Activated T-helper 2 cell treated with anti-CD3 and anti-CD28 coated beads, Interferon-gamma antibody, Interleukin-2, Interleukin-4, amounts not matched to agents 10 μg/mL and 5 μg/mL and 100 μg/mL, durations not matched to agents 14 hours and 24 hours and 36 hours (primary cell): ENCODE measurements at regions not wholly inside any gene's neighbourhood (a gene's known extent, or its start where the extent isn't known, plus 50 kb on each side); places are given as distances from the start of the nearest gene placed in this dataset.

Experiments used
- DNase-seq: peaks from one replicate; pipeline ENCODE4 v3.0.0; 2021; ENCODE audit warnings: low spot score
- H3K27ac Mint-ChIP-seq: one replicate; pipeline ENCODE4 v1.8.0; 2021; ENCODE audit warnings: mixed read lengths
- H3K27me3 Mint-ChIP-seq: one replicate; pipeline ENCODE4 v1.8.0; 2021; ENCODE audit warnings: low read depth, mixed read lengths
- H3K36me3 Mint-ChIP-seq: one replicate; pipeline ENCODE4 v1.8.0; 2021; ENCODE audit warnings: low read depth, mixed read lengths
- H3K4me1 Mint-ChIP-seq: one replicate; pipeline ENCODE4 v1.8.0; 2021; ENCODE audit warnings: low read depth, mixed read lengths
- H3K4me3 Mint-ChIP-seq: one replicate; pipeline ENCODE4 v1.8.0; 2021; ENCODE audit warnings: low read depth, mild to moderate bottlenecking, moderate library complexity, mixed read lengths
- H3K9me3 Mint-ChIP-seq: one replicate; pipeline ENCODE4 v1.8.0; 2021; ENCODE audit warnings: mixed read lengths
- intact Hi-C: fragments of 100-400 bp; cut with micrococcal nuclease; formaldehyde crosslinking; loops from one replicate; pipeline ENCODE4 v1.15.1; 2023

DNA sequence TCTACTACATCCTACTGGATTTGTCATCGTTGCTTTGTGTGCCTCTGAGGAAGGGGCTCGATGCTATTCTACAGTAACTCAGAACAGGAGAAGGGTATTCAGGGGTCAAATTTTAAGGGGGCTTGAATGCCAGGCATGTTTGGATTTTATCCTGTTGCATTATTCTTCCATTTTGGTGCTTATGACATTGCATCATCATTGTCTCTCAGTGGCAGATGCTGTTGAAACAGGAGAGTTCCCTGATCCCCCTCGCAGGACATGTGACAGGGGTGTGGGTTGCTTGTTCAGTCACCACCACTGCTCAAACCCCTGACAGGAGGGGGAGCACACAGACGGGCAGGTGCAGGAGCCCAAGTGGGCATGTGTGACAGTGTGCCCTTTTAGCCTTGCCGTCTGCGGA lies 156.7 kb downstream of the SLC4A3 start:
- H3K27ac Mint-ChIP-seq: no peak overlapping the region
- intact Hi-C loops: no loop called here
- no peak overlapping the region for H3K4me3 Mint-ChIP-seq
- no peaks in the 10 kb centered on the region for H3K36me3 Mint-ChIP-seq
- H3K4me1 Mint-ChIP-seq: no peaks in the 10 kb centered on the region
- H3K27me3 Mint-ChIP-seq: peaks cover 3% of the 10 kb centered on the region
- DNase-seq: no peak
- H3K9me3 Mint-ChIP-seq: no peaks in the 10 kb centered on the region

DNA sequence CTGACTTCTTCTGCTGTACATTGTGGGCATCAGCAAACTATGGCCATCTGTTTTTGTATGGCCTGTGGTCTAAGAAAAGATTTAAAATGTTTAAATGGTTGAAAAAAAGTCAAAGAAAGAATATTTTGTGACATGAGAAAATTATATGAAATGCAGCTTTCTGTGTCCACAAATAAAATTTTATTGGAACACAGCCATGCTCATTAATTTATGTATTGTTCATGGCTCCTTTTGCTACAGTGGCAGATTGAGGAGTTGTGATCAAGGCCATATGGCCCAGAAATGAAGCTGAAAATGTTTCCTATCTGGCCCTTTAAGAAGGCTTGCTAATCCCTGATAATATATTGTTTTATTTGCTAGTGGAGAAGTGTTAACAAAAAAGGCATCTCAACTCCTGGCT lies 162.0 kb downstream of the SLC4A3 start:
- intact Hi-C loops: no loop called here
- no peak overlapping the region for H3K27ac Mint-ChIP-seq
- no peak for DNase-seq
- no peaks in the 10 kb centered on the region for H3K27me3 Mint-ChIP-seq
- no peaks in the 10 kb centered on the region for H3K4me1 Mint-ChIP-seq
- H3K36me3 Mint-ChIP-seq: no peaks in the 10 kb centered on the region
- no peak overlapping the region for H3K4me3 Mint-ChIP-seq
- H3K9me3 Mint-ChIP-seq: no peaks in the 10 kb centered on the region

DNA sequence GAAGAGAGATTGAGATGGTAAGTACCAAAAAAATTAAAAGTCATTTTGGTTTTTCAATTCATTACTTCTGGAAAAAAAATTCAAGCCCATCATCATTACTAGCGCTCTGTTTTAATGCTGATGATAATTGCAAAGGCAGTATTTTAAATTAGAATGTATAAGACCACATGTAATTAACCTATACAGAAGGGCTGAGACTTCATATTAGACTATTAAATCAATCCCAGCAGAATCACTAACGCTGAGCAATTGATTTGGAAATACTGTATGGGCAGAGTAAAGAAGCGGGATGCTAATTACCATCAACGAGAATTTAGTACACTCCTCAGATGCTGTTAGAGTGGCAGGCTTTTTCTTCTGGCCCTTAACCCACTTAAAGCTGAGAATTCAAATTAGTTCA lies 165.0 kb downstream of the SLC4A3 start:
- Mint-ChIP-seq H3K27ac (no peak overlapping the region), H3K4me3 (no peak overlapping the region), H3K4me1 (no peaks in the 10 kb centered on the region), H3K36me3 (no peaks in the 10 kb centered on the region), H3K9me3 (no peaks in the 10 kb centered on the region), H3K27me3 (no peaks in the 10 kb centered on the region)
- intact Hi-C loops: no loop called here
- DNase-seq: no peak

DNA sequence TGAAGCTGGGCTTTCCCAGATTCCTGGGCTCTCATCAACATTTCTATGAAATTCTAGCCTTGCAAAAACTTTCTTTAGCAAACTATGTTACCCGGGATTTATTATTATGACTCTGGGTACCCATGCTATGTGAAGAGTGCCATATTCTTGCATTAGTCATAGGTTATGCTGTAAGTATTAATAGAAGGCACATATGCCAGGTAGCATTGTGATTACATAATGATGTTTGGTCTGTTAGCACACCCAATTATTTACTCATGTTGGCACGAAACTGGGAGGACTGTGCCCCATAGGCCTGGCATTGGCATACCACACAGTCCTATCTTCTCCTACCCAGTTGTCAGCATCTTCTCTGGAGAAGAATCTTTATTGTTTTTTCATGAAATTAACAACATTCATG lies 171.0 kb downstream of the SLC4A3 start:
- no peak overlapping the region for H3K27ac Mint-ChIP-seq
- H3K4me3 Mint-ChIP-seq: no peak overlapping the region
- H3K4me1 Mint-ChIP-seq: no peaks in the 10 kb centered on the region
- H3K9me3 Mint-ChIP-seq: no peaks in the 10 kb centered on the region
- intact Hi-C loops: no loop called here
- no peak for DNase-seq
- H3K27me3 Mint-ChIP-seq: no peaks in the 10 kb centered on the region
- H3K36me3 Mint-ChIP-seq: no peaks in the 10 kb centered on the region

- DNase-seq: no peak
- intact Hi-C loops: no loop called here
- Mint-ChIP-seq H3K27ac (no peak overlapping the region), H3K4me1 (no peaks in the 10 kb centered on the region), H3K36me3 (no peaks in the 10 kb centered on the region), H3K4me3 (no peak overlapping the region), H3K27me3 (no peaks in the 10 kb centered on the region), H3K9me3 (no peaks in the 10 kb centered on the region)
Measured at GRCh38 chr2:219803294-219803693, 175.9 kb downstream of the SLC4A3 start.

GRCh38 chr2:219810895-219811294 lies 183.5 kb downstream of the SLC4A3 start:
- no peaks in the 10 kb centered on the region for H3K4me1 Mint-ChIP-seq
- H3K27ac Mint-ChIP-seq: no peak overlapping the region
- H3K9me3 Mint-ChIP-seq: peaks cover 9% of the 10 kb centered on the region
- no peak for DNase-seq
- H3K36me3 Mint-ChIP-seq: no peaks in the 10 kb centered on the region
- no peaks in the 10 kb centered on the region for H3K27me3 Mint-ChIP-seq
- intact Hi-C loops: no loop called here
- no peak overlapping the region for H3K4me3 Mint-ChIP-seq

GRCh38 chr2:219812672-219813071 lies 185.2 kb downstream of the SLC4A3 start:
- Mint-ChIP-seq H3K4me3 (no peak overlapping the region), H3K36me3 (no peaks in the 10 kb centered on the region), H3K9me3 (peaks cover 9% of the 10 kb centered on the region), H3K27ac (no peak overlapping the region), H3K4me1 (no peaks in the 10 kb centered on the region), H3K27me3 (no peaks in the 10 kb centered on the region)
- intact Hi-C loops: no loop called here
- DNase-seq: no peak

DNA sequence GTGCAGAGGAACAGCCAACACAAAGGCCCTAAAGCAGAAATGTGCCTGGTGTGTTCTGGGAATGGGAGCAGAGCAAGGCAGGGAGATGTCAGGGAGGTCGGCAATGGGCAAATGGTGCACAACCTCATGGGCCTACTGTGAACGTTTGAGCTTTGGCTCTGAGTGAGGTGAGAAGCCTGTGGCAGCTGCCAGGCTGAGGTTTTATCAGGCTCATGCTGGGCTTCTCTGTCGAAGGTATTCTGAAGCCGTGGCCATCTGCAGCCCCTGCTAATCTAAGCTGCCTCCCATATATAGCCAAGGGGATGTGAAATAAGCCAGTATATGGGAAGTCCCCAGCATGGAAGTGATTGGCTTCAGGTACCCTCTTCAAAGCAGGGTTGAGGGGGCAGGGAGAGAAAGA lies 193.3 kb downstream of the SLC4A3 start:
- no peaks in the 10 kb centered on the region for H3K36me3 Mint-ChIP-seq
- H3K9me3 Mint-ChIP-seq: peaks cover 4% of the 10 kb centered on the region
- H3K4me3 Mint-ChIP-seq: no peak overlapping the region
- intact Hi-C loops: no loop called here
- no peak for DNase-seq
- no peaks in the 10 kb centered on the region for H3K4me1 Mint-ChIP-seq
- no peak overlapping the region for H3K27ac Mint-ChIP-seq
- no peaks in the 10 kb centered on the region for H3K27me3 Mint-ChIP-seq

DNA sequence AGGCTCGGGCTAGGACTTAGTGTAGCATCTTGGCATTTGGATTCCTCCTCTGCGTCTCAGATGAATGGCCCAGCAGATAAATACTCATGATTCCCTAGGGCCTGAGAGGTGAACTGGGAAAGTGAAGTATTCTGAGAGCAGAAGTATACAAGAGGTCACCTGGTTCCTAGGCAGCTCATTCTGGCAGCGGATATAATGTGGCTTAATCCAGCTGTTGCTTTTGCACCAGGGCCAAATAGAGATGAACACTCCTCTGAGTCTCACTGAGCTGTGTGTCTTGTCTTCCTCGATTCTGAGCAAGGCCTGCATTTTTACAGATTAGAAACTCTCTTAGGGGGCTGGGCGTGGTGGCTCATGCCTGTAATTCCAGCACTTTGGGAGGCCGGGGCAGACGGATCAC lies 196.1 kb downstream of the SLC4A3 start:
- H3K4me1 Mint-ChIP-seq: no peaks in the 10 kb centered on the region
- no peak for DNase-seq
- no peak overlapping the region for H3K4me3 Mint-ChIP-seq

GRCh38 chr2:219824996-219825395 lies 197.6 kb downstream of the SLC4A3 start:
- no peak overlapping the region for H3K4me3 Mint-ChIP-seq
- H3K4me1 Mint-ChIP-seq: no peaks in the 10 kb centered on the region
- H3K36me3 Mint-ChIP-seq: no peaks in the 10 kb centered on the region
- no peaks in the 10 kb centered on the region for H3K27me3 Mint-ChIP-seq
- intact Hi-C loops: no loop called here
- H3K9me3 Mint-ChIP-seq: no peaks in the 10 kb centered on the region
- no peak overlapping the region for H3K27ac Mint-ChIP-seq
- DNase-seq: no peak

More for the DNA sequence above, 196.1 kb downstream of the SLC4A3 start:
- Mint-ChIP-seq H3K9me3 (peaks cover 4% of the 10 kb centered on the region), H3K36me3 (no peaks in the 10 kb centered on the region), H3K27ac (no peak overlapping the region), H3K27me3 (no peaks in the 10 kb centered on the region)
- intact Hi-C loops: no loop called here

- Mint-ChIP-seq H3K4me3 (no peak overlapping the region), H3K4me1 (no peaks in the 10 kb centered on the region), H3K36me3 (no peaks in the 10 kb centered on the region), H3K27me3 (no peaks in the 10 kb centered on the region), H3K9me3 (no peaks in the 10 kb centered on the region), H3K27ac (no peak overlapping the region)
- DNase-seq: no peak
- intact Hi-C loops: no loop called here
Measured at GRCh38 chr2:219828127-219828526, 200.7 kb downstream of the SLC4A3 start.

DNA sequence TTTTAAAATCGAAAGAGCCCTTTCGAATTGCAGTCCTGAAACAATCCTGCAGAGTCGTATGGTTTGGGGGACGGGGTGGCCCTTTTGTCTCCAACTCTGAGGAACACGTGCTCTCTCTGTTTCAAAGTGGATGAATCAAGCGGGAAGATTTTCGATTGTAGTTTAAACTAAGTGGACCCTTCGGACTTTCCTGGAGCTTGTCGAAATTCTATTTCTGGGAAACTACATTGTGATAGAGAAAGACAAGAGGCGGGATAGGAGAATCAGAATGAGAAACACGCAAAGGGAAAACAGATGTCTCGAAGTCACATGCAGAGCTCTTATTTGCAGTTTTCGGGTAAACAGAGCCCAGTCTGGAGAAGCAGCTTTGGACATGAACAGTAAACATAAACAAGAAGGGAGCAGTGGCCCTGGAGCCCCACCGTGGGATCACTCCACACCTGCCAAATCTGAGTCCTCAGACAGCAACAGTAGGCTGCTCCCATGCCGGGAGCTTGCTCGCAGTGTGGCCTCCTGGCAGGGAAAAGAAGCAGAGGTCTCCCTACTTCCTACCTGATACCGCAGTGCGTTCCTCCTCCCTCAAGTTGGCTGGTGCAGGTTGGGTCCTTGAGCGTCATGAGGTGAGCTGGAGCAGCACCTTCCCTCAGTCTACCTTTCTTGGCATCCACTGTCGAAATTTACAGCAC lies 202.4 kb downstream of the SLC4A3 start:
- Mint-ChIP-seq H3K4me3 (no peak overlapping the region), H3K27me3 (no peaks in the 10 kb centered on the region), H3K27ac (no peak overlapping the region), H3K36me3 (no peaks in the 10 kb centered on the region), H3K9me3 (no peaks in the 10 kb centered on the region), H3K4me1 (no peaks in the 10 kb centered on the region)
- DNase-seq: no peak
- intact Hi-C loops: no loop called here

DNA sequence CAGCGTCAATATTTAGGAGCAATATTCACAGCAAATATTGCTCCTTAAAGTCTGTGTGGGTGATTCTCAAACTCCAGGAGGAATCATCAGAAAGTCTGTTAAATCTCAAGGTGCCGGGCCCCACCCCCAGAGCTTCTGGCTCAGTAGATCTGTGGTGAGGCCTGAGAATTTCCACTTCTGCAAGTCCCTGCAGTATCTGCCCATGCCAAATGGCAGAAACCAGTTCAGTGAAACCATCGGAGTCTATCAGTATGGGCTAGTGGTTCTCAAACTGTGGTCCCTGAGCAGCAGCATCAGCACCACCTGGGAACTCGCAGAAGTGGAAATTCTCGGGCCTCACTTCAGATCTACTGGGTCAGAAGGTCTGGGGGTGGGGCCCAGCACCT lies 202.9 kb downstream of the SLC4A3 start:
- no peak overlapping the region for H3K4me3 Mint-ChIP-seq
- H3K27me3 Mint-ChIP-seq: no peaks in the 10 kb centered on the region
- H3K27ac Mint-ChIP-seq: no peak overlapping the region
- no peaks in the 10 kb centered on the region for H3K9me3 Mint-ChIP-seq
- no peaks in the 10 kb centered on the region for H3K4me1 Mint-ChIP-seq
- no peaks in the 10 kb centered on the region for H3K36me3 Mint-ChIP-seq
- no peak for DNase-seq
- intact Hi-C loops: no loop called here

- intact Hi-C loops: no loop called here
- Mint-ChIP-seq H3K9me3 (no peaks in the 10 kb centered on the region), H3K4me1 (no peaks in the 10 kb centered on the region), H3K4me3 (no peak overlapping the region), H3K36me3 (no peaks in the 10 kb centered on the region), H3K27ac (no peak overlapping the region), H3K27me3 (no peaks in the 10 kb centered on the region)
- no peak for DNase-seq
Measured at GRCh38 chr2:219831957-219832356, 204.5 kb downstream of the SLC4A3 start.
